A549 (cell line): ENCODE measurements at regions not wholly inside any gene's neighbourhood (a gene's known extent, or its start where the extent isn't known, plus 50 kb on each side); places are given as distances from the start of the nearest gene placed in this dataset.

Experiments
- EHF ChIP-seq: fragments of 250-450 bp; sonication (Bioruptor Pico); IDR thresholded peaks from 2 replicates; pipeline ENCODE4 v1.5.0; 2020; ENCODE audit warnings: mild to moderate bottlenecking
- ESRRA ChIP-seq: fragments of 150-350 bp; IDR thresholded peaks from 2 replicates; pipeline ENCODE4 v1.6.1; 2014; ENCODE audit warnings: mild to moderate bottlenecking, low read length, borderline replicate concordance
- KDM1A ChIP-seq: fragments of 200-600 bp; sonication (generic); IDR thresholded peaks from 2 replicates; pipeline ENCODE4 v1.6.1; 2016; ENCODE audit warnings: low read depth, mild to moderate bottlenecking
- MAFK ChIP-seq: fragments of 450-650 bp; IDR thresholded peaks from 2 replicates; pipeline ENCODE4 v1.6.1; 2014; ENCODE audit not compliant: partially characterized antibody
- POLR2A ChIP-seq: IDR thresholded peaks from 2 replicates; pipeline ENCODE4 v1.6.1; 2012; ENCODE audit warnings: mild to moderate bottlenecking, low read length
- POLR2AphosphoS2 ChIP-seq: conservative IDR thresholded peaks from 2 replicates; pipeline ENCODE4 v1.6.1; 2012; ENCODE audit warnings: low read length, improper control_type of control experiment, inconsistent platforms
- RAD21 ChIP-seq, 2 experiments: fragments of >200 bp in 1 of 2; sonication (Bioruptor Twin) in 1 of 2; formaldehyde crosslinking in 1 of 2; IDR thresholded peaks in 1 of 2; conservative IDR thresholded peaks in 1 of 2; 2 replicates in 1 of 2; 3 replicates in 1 of 2; pipeline ENCODE4 v1.6.1; 2012 to 2018; ENCODE audit warnings: inconsistent platforms in 1 of 2
- TF ChIP-seq, protein P1 (sequence below): fragments of 200-600 bp; sonication (generic); IDR thresholded peaks from 2 replicates; pipeline ENCODE4 v1.6.1; 2016; ENCODE audit warnings: antibody characterized with exemption, mild to moderate bottlenecking, moderate library complexity
- TF ChIP-seq, protein P2 (sequence below): fragments of >200 bp; sonication (Bioruptor Twin); formaldehyde crosslinking; IDR thresholded peaks from 3 replicates; pipeline ENCODE4 v1.5.1; 2016
- TF ChIP-seq, protein P3 (sequence below): fragments of 150-350 bp; IDR thresholded peaks from 2 replicates; pipeline ENCODE4 v1.6.1; 2014; ENCODE audit warnings: low read depth, mild to moderate bottlenecking, low read length
- TF ChIP-seq, protein P4 (sequence below): IDR thresholded peaks from 2 replicates; pipeline ENCODE4 v1.6.1; 2012

DNA sequence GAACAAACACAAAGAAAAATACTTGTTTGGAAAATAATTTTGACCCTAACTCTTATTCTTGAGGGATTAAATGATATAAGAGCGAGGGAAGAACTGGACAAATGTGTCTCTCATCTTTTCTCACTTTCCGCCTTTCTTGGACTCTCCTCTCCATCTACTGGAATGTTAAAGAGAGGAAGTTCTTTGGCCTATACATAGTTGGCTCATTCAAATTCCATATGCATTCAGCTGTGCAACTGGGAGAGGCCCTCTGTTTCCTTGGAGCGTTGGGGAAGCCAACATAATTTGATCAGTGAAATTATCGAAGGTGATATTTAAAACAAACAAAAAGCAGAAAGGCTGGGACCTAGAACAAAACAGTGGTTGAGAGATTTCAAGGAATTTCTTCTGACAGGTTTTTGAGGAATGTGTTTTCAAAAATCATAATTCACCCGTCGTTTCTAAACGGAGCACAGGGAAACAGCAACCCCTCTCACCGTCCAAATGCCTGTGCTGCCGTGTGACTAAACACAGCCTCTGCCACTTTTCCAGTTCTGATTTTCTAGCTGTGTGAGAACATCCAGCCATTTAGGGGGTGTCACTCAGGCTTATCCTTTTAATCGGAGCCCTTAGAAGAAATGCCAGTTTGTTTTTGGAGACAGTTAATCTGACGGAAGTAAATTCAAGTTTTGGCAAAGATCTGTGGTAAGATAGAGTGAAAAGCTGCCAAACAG lies 489.9 kb downstream of the SOX2 start:
- no peak for TF ChIP-seq EHF (CRISPR knock-in tag)
- TF ChIP-seq, protein P1, sequence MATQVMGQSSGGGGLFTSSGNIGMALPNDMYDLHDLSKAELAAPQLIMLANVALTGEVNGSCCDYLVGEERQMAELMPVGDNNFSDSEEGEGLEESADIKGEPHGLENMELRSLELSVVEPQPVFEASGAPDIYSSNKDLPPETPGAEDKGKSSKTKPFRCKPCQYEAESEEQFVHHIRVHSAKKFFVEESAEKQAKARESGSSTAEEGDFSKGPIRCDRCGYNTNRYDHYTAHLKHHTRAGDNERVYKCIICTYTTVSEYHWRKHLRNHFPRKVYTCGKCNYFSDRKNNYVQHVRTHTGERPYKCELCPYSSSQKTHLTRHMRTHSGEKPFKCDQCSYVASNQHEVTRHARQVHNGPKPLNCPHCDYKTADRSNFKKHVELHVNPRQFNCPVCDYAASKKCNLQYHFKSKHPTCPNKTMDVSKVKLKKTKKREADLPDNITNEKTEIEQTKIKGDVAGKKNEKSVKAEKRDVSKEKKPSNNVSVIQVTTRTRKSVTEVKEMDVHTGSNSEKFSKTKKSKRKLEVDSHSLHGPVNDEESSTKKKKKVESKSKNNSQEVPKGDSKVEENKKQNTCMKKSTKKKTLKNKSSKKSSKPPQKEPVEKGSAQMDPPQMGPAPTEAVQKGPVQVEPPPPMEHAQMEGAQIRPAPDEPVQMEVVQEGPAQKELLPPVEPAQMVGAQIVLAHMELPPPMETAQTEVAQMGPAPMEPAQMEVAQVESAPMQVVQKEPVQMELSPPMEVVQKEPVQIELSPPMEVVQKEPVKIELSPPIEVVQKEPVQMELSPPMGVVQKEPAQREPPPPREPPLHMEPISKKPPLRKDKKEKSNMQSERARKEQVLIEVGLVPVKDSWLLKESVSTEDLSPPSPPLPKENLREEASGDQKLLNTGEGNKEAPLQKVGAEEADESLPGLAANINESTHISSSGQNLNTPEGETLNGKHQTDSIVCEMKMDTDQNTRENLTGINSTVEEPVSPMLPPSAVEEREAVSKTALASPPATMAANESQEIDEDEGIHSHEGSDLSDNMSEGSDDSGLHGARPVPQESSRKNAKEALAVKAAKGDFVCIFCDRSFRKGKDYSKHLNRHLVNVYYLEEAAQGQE = no peak
- TF ChIP-seq, protein P2, sequence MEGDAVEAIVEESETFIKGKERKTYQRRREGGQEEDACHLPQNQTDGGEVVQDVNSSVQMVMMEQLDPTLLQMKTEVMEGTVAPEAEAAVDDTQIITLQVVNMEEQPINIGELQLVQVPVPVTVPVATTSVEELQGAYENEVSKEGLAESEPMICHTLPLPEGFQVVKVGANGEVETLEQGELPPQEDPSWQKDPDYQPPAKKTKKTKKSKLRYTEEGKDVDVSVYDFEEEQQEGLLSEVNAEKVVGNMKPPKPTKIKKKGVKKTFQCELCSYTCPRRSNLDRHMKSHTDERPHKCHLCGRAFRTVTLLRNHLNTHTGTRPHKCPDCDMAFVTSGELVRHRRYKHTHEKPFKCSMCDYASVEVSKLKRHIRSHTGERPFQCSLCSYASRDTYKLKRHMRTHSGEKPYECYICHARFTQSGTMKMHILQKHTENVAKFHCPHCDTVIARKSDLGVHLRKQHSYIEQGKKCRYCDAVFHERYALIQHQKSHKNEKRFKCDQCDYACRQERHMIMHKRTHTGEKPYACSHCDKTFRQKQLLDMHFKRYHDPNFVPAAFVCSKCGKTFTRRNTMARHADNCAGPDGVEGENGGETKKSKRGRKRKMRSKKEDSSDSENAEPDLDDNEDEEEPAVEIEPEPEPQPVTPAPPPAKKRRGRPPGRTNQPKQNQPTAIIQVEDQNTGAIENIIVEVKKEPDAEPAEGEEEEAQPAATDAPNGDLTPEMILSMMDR = no peak
- TF ChIP-seq ESRRA = no peak
- TF ChIP-seq, protein P3, sequence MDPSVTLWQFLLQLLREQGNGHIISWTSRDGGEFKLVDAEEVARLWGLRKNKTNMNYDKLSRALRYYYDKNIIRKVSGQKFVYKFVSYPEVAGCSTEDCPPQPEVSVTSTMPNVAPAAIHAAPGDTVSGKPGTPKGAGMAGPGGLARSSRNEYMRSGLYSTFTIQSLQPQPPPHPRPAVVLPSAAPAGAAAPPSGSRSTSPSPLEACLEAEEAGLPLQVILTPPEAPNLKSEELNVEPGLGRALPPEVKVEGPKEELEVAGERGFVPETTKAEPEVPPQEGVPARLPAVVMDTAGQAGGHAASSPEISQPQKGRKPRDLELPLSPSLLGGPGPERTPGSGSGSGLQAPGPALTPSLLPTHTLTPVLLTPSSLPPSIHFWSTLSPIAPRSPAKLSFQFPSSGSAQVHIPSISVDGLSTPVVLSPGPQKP = no peak
- TF ChIP-seq KDM1A = no peak
- TF ChIP-seq RAD21 (conservative IDR thresholded peaks at IDR 0.05 in 1 of 2, IDR thresholded peaks at IDR 0.05 in 1 of 2) = no peak
- TF ChIP-seq MAFK = no peak
- TF ChIP-seq, protein P4, sequence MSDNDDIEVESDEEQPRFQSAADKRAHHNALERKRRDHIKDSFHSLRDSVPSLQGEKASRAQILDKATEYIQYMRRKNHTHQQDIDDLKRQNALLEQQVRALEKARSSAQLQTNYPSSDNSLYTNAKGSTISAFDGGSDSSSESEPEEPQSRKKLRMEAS = no peak
- TF ChIP-seq POLR2A = no peak
- no peak for TF ChIP-seq POLR2AphosphoS2
